ENCODE measurements at regions not wholly inside any gene's neighbourhood (a gene's known extent, or its start where the extent isn't known, plus 50 kb on each side); places are given as distances from the start of the nearest gene placed in this dataset.

DNA sequence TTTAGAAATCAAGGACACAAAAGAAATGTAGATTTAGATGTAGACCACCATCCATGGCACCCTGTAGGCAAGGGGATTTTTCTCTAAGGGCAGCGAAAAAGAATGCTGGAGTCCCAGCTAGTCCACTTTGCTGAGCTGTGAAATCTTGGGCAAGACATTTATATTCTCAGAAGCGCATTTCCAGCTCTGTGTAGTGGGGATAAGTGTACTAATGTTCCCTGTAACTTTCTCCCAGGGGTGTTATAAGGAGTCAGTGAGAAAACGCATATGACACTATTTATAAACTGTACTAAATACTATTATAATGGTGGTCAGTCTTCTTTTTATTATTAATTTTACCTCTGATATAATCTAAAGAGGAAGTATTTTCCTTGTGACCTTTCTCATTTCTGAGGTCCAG is 133.4 kb upstream of the FRMD6 start:
- DNase-seq = no peak

DNA sequence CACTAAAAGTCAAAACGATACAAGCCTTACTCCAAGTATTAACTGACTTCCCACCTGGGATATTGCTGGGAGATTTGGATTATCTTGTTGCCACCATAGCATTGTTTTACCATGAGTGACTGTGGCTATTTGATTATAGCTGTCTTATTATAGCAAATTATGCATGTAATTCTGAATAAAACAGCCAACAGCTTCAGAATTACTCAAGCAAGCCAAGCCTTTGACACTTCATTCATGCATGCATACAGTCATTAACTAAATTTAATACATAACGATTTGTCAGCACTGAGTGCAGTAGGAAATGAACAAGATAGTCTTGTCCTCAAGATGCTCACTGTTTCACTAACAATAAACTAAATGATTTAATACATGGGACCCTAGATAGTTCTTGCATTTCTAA is 133.0 kb upstream of the FRMD6 start:
- no peak for DNase-seq

DNA sequence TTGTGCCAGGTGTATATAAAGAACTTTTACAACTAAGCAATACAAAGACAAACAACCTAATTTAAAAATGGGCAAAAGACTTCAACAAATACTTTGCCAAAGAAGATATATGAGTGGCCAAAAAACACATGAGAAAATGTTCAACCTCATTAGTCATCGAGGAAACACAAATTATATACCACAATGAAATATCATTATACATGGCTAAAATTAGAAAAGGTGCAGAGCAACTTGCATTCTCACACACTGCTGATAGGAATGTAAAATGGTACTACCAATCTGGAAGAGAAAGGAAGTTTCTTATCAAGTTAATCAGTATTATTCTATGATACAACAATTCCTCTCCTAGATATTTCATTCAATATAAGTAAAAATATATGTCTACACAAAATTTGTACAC is 131.6 kb upstream of the FRMD6 start:
- no peak for DNase-seq

DNA sequence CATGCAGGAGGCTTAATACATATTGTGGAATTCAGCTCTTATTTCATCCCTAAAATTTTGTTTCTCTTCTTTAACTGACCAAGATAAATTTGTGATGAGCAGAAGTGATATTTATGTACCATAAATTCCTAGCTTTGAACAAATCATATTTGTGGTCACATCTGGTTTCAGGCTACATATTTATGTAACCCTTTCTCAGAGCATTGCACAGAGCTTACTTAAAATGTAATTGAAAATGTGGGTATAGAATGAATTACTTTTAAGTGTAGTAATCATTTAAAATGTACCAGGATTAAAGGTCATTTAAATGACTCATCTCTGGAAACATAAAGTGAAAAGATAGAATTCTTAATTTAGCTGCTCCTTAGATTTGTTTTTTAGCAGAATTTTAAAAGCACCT is 129.9 kb upstream of the FRMD6 start:
- DNase-seq = no peak

GRCh38 chr14:51523243-51523642 is 128.5 kb upstream of the FRMD6 start:
- no peak for DNase-seq

DNA sequence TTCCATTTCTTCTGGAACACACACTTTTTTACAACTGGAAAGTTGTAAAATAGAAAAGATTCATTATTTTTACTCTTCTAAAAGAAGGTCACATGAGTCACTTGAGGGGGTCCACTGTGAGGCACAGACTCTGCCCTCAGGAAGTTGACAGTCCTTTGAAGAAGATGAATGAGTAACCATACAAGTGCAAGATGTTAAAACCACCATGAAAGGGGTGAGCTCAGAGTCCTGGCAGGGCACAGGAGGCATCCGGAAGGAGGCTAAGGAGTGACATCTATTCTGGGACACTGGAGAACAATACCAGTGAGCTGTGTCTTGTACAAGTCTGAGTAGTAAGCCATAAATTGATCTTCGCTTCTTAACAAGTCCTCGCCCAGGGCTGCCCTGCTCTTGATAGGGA is 126.0 kb upstream of the FRMD6 start:
- DNase-seq = no peak

- DNase-seq = no peak
Measured at GRCh38 chr14:51527073-51527472, 124.6 kb upstream of the FRMD6 start.

DNA sequence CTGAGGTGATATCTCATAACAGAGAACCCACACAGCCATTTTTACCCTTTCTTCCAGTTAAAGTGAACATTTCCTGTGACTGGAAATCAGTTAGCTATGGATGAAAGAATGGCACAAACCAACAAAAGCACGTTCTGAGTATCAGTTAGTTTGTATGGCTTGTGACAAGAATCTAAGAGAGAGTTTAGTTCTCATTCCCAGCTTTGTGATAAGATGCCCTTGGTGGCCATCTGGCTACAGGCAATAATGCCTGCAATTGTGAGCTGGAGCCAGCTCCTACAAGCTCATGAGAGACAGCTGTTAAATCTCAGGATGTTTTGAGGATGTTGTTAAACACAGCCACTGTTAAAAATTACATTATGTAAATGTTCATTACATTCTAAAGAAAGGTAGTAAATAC is 122.0 kb upstream of the FRMD6 start:
- DNase-seq = no peak

GRCh38 chr14:51533160-51533559 is 118.5 kb upstream of the FRMD6 start:
- no peak for DNase-seq

DNA sequence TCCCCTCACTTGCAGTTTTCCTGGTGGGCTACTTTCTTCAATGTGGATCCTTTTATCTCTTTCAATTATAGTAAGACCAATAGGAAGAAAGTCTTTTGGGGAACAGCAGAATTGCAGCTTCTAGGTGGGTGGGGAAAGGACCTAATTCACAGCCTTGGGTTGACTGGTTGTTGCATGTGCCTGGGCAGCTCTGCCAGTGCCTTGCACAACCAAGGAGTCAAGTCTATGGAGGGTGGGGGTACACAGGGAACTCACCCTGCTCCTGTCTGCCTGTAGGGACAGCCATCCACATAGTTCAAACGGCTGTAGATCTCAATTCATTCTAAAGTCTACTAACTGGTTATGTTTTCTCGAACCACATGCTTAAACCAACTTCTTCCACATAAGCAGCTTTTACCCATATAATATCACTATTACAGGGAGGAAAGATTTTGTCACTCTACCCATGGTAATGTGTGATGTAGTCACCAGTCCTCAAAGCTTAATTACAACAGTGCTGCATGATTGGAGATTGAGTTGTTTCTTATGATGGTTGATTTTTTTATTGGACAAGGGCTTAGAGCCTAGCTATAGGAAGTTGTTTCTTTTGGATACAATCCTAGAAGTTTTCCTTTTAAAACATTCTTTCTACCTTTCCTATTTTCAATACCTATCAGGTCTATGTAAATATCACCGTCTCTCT is 117.7 kb upstream of the FRMD6 start:
- DNase-seq = no peak

- DNase-seq = no peak
Measured at GRCh38 chr14:51534610-51535011, 117.1 kb upstream of the FRMD6 start.

GRCh38 chr14:51535443-51536044 is 116.2 kb upstream of the FRMD6 start:
- no peak for DNase-seq

DNA sequence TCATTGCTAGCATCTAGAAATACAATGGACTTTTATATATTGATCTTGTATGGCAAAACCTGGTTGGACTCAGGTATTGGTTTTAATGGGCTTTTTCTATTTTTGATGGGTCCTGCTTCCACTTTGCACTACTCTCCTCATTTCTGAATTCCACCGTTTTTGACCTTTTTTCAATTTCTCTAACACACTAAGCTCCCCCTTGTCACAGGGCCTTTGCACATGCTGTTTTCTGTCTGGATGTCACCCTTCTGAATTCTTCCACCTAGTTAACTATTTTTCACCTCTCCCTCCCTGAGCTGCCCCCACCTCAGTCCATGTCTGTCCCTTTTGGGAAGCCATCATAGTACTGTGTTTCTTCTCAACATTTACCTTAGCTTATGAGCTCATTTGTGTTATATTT is 112.7 kb upstream of the FRMD6 start:
- no peak for DNase-seq

DNA sequence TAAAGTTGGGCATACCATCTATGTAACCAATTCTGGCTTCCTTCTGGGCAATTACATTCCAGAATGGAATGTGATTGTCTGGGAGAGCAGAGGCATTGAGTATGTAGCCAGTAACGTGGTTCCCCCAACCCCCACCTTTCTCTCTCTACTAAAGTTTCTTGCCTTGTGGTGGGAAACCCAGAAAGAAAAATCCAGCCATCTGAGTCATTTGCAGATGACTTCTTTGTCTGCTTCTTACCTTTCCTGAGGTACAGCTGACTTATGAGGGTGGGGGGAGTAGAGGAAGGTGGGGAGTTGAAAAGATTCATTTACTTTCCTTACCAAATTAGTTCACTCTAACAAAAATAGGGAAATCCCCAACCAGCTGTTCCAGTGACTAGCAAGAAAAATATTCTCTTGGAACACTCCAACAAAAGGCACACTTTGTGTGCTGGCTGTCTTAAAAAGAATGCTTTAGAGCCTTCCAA is 112.1 kb upstream of the FRMD6 start:
- no peak for DNase-seq

- DNase-seq = no peak
Measured at GRCh38 chr14:51540364-51540763, 111.3 kb upstream of the FRMD6 start.

GRCh38 chr14:51544471-51544870 is 107.2 kb upstream of the FRMD6 start:
- DNase-seq = no peak

GRCh38 chr14:51544901-51545300 is 106.8 kb upstream of the FRMD6 start:
- no peak for DNase-seq

- DNase-seq = no peak
Measured at GRCh38 chr14:51545396-51545795, 106.3 kb upstream of the FRMD6 start.

DNA sequence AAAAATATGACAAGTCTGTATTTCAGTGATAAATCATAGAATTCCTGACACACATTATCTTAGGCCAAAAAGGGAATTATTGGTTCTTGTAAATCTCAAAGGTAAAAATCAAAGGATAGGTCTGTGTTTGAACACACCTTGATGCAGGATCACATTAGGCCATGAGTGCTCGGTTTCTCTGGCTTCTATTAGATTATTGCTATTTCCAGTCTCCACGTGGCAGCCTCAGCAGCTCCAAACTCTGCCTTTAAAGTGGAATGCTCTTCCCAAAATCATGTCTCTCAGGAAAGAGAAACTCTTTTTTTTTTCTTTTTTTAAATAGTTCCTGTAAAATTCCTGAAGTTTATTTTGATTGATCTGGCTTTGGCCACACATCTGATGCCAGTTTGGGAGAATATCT is 105.6 kb upstream of the FRMD6 start:
- no peak for DNase-seq

DNA sequence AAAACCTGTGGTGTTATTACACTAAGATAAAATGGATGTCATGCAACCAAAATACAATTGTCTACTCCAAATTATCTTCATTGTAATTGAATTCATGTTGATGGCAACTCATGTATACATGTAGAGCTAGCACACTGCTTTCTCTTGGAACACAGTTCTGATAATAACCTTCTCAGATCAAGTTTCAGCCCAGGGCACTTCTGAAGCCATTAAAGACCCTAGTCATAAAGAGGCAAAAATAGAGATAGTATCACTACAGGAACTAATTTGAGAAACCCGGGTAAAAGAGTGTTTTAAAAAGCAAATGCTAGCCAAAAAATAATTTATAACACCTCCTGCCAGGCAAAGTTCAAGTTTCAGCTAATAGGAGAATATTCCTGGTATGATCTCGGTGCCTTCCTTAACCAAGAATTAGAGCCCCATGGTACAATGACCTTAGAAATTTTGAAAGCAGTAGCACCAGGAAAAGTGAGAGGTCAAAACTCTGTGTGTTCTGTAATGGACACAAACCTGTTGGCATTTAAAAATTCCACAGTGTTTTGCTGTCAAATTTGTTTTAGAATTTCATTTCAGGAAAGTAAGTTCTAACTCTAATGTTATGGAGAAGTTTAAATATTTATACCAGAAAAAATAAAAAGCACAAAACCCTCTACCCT is 105.0 kb upstream of the FRMD6 start:
- DNase-seq = no peak

- no peak for DNase-seq
Measured at GRCh38 chr14:51547260-51547659, 104.5 kb upstream of the FRMD6 start.

DNA sequence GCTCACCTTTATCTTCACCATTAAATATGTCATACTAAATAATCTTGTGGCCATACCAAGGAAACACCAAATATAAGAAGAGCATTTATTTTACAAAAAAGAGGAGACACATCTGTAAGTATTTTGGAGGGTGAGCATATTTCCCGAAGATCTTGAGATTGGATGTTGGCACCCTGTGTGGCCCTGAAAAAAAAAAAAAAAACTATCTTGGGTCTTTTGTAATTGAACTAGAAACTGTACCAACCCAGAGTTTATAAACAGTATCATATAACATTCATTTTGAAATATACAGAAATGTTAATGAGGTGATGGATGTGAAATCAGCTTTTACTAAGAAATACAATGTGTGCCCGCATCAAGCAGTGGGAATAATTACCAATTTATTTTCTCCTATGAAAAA is 104.0 kb upstream of the FRMD6 start:
- DNase-seq = no peak

- no peak for DNase-seq
Measured at GRCh38 chr14:51548187-51548586, 103.5 kb upstream of the FRMD6 start.

GRCh38 chr14:51550636-51551035 is 101.1 kb upstream of the FRMD6 start:
- DNase-seq = no peak

DNA sequence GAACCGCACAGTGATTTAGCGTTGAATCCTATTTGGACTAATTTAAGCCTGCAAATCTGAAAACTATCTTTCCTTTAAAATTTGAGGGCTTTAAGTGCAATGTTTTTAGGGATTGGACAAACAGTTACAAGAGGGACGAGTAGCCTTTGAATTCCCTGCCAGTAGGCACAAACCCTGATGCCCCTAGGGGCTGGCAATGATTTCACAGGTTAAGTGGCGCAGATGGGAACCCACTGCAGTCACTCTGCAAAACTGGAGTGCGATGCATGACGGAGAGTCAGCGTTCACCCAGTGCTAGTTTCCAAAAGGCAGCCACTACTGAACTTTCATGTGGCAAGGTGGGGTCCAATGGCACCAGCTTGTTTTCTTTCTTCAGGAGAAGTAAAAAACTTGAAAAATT is 99.4 kb upstream of the FRMD6 start:
- no peak for DNase-seq
